Stimulated activated CD4-positive, alpha-beta T cell treated with anti-CD3 and anti-CD28 coated beads, Interleukin-12 subunit alpha, Interleukin-12 subunit beta, amount 100 ng/mL, for 4 hours (primary cell): ENCODE measurements at regions not wholly inside any gene's neighbourhood (a gene's known extent, or its start where the extent isn't known, plus 50 kb on each side); places are given as distances from the start of the nearest gene placed in this dataset.

ENCODE experiments used
- DNase-seq: peaks from one replicate; pipeline ENCODE4 v3.0.0-alpha.2; 2020

GRCh38 chr14:101110729-101111619, 207.5 kb upstream of the RTL1 start:
- DNase-seq: no peak

GRCh38 chr14:101111620-101112290, 208.2 kb upstream of the RTL1 start:
- no peak for DNase-seq

- DNase-seq: no peak
Observed at GRCh38 chr14:101112351-101113107, 209.0 kb upstream of the RTL1 start.

GRCh38 chr14:101113108-101113612, 209.6 kb upstream of the RTL1 start:
- no peak for DNase-seq

- DNase-seq: no peak
Observed at GRCh38 chr14:101113835-101114725, 210.6 kb upstream of the RTL1 start.

GRCh38 chr14:101114726-101115515, 211.4 kb upstream of the RTL1 start:
- no peak for DNase-seq

GRCh38 chr14:101115652-101116051, 212.1 kb upstream of the RTL1 start:
- DNase-seq: no peak

GRCh38 chr14:101116065-101116464, 212.5 kb upstream of the RTL1 start:
- no peak for DNase-seq

- no peak for DNase-seq
Observed at GRCh38 chr14:101116486-101117130, 213.1 kb upstream of the RTL1 start.

- no peak for DNase-seq
Observed at GRCh38 chr14:101117543-101117942, 214.0 kb upstream of the RTL1 start.

- DNase-seq: no peak
Observed at GRCh38 chr14:101118233-101118632, 214.7 kb upstream of the RTL1 start.

- no peak for DNase-seq
Observed at GRCh38 chr14:101118746-101119591, 215.4 kb upstream of the RTL1 start.

GRCh38 chr14:101119830-101120571, 216.5 kb upstream of the RTL1 start:
- no peak for DNase-seq

GRCh38 chr14:101120641-101121507, 217.4 kb upstream of the RTL1 start:
- no peak for DNase-seq

GRCh38 chr14:101121508-101122139, 218.1 kb upstream of the RTL1 start:
- DNase-seq: no peak

GRCh38 chr14:101122237-101123141, 219.0 kb upstream of the RTL1 start:
- no peak for DNase-seq
